GM18507 (cell line): ENCODE measurements at regions not wholly inside any gene's neighbourhood (a gene's known extent, or its start where the extent isn't known, plus 50 kb on each side); places are given as distances from the start of the nearest gene placed in this dataset.

ENCODE experiments used
- DNase-seq: peaks from one replicate; pipeline ENCODE4 v3.0.0; 2011; ENCODE audit warnings: low read depth; ENCODE audit not compliant: insufficient read length; ENCODE audit errors: extremely low spot score
- FAIRE-seq: peaks from 2 replicates; lab custom pipeline; 2011; peaks lifted over from hg19 to GRCh38; lab: Jason Lieb, UNC

DNA sequence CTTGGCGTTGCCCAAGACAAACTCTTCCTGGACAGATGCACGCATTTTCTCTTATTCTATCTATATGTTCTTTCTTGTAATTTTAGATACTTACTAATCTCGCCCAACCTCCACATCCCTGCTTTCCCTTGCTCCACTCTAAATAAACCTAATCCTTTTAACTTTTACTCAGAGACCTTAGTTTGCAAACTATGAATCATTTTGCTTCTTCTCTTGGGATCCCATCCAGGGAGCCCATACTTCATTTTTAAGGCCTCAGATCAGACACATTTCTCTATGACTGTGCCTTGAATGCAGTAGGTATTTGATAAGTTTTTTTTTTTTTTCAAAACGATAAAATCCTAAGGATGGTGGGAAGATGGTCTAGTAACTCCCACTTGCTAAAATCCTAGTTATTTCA lies 353.8 kb upstream of the HAND2 start:
- no peak for FAIRE-seq

DNA sequence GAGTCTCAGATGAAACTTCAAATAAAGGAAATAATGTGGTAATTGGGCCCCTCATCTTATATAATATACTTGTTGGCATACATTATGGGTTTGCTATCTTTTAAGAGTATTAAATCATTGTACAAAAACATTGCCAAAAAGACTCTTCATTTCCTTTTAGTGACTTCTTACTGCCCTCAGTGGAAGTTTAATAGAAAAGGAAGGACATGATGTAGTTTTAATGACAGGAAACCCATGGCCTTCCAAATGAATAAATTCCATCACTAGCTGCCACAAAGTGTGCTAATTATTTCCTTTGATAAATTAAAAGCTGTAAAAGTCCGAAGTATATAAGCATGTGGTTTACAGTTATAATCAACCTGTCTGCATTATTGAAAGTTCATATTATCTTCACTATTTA lies 350.9 kb upstream of the HAND2 start:
- DNase-seq (no peak), FAIRE-seq (no peak)

More for the DNA sequence above, 353.8 kb upstream of the HAND2 start:
- no peak for DNase-seq

DNA sequence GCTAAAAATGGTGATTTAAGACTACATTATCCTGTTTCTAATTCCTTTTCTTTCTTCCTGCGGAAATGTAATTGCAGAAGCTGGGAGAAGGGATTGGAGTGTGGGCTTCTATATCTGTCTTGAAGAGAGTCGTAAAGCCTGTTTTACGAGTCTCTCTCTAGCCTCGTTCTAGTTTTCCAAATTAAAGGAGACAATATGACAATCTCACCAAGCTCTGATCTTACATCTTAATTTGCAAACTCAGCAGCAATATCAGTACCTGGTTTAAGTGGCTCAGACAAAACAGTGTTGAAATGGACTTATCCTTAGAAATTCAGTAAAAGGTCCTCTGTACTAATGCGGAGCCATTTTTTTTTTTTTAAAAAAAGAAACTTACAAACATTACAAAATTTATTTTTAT lies 349.5 kb upstream of the HAND2 start:
- DNase-seq (no peak), FAIRE-seq (no peak)

DNA sequence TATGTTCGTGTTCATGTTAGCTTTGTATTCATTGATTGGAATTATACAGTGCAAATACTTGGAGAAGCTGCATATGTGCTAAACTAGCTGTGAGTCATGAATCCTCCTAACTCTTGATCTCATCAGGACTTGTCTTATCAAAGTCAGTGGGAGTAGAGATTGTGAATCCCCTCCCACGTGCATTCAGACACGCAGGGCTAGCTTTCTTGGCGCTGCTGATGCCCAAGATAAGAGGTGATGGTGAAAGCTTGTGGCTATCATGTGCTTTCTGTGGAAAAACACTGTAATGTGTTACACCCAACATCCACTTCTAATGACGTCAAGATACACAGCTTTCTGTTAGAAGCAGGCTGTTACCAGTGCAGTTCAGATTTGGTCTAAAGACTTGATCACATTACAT lies 348.7 kb upstream of the HAND2 start:
- no peak for DNase-seq
- FAIRE-seq: no peak

GRCh38 chr4:173871643-173872042 lies 341.6 kb upstream of the HAND2 start:
- no peak for DNase-seq

GRCh38 chr4:173866322-173867026 lies 336.4 kb upstream of the HAND2 start:
- FAIRE-seq (no peak), DNase-seq (no peak)

More at GRCh38 chr4:173871643-173872042, 341.6 kb upstream of the HAND2 start:
- FAIRE-seq: no peak

DNA sequence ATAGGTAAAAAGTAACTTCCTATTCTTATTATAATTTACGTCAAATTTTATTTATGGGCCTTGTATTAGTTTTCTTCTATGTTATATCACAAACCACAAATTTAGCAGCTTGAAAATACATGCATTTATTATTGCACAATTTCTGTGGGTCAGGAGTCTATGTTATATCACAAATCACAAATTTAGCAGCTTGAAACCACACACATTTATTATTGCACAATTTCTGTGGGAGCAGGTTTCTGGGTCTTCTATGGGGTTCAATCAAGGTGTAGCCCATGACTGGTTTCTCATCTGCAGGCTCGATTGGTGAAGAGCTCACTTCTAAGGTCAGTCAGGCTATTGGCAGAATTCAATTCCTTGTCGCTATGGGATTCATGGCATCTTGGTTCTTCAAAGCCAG lies 332.7 kb upstream of the HAND2 start:
- no peak for FAIRE-seq
- DNase-seq: no peak

GRCh38 chr4:173860094-173860493 lies 330.1 kb upstream of the HAND2 start:
- FAIRE-seq (no peak), DNase-seq (no peak)

DNA sequence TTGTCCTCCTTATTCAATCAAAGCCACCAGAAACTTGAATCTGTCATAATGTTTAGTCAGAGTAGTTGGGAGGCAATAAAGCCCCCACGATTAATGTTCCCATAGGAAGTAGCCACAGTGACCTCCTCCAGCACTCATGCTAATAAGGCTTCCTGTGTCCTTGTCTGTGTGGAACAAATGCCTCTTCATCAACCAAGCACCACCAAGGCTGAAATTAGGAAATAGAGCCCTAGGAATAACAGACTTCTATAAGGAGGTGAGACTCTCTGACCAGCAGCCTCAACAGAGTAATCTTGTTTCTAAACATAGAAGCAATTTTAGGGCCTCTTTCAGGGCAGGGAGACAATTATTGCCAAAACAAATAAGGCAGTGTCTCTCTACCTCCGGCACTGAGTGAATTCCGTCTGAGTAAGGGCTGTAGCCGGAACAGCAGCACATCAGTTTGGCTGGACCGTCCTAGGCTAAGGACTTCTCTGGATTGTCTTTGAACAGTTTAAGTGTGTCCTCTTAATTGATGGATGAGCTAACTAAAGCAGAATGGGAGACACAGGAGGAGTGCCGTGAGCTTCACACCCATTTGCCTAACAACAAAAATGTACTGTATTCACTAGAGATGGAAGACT lies 329.2 kb upstream of the HAND2 start:
- FAIRE-seq (no peak), DNase-seq (no peak)

DNA sequence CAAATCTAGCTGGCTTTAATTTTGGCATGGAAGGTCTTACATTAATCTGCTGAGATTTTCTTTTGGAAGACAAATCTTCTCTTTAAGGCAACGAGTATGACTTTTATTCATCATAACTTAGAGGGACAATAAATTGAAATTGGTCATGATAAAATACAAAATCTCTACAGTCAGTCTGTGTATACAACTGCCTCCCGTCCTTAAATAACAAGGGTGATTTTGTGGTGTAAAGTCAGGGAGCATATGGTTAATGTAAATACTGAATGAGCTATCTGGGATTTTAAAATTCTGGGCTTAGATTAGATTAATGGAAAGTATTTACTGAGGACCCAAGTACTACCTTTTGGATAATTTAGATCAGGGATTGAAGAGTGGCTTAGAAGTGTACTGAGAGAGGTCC lies 328.4 kb upstream of the HAND2 start:
- FAIRE-seq (no peak), DNase-seq (no peak)

DNA sequence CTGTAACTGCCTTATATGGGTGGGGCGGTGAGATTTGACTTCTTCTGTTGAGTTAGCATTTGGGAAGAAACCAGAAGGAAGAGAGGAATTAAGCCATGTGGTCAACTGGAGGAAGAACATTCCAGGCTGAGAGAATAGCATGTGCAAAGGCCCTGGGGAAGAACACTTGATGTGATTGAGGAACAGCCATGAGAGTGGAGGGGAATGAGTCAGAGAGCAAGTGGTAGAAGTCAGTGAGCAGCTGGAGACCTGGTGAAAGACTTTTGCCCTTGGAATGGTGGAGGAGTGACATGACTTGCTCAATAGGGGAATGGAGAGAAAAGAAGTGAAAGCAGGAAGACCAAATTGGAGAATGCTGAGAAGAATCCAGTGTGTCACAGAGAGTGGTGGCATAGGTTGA lies 327.8 kb upstream of the HAND2 start:
- DNase-seq (no peak), FAIRE-seq (no peak)

- FAIRE-seq: no peak
- no peak for DNase-seq
Measured at GRCh38 chr4:173855015-173855414, 325.0 kb upstream of the HAND2 start.

DNA sequence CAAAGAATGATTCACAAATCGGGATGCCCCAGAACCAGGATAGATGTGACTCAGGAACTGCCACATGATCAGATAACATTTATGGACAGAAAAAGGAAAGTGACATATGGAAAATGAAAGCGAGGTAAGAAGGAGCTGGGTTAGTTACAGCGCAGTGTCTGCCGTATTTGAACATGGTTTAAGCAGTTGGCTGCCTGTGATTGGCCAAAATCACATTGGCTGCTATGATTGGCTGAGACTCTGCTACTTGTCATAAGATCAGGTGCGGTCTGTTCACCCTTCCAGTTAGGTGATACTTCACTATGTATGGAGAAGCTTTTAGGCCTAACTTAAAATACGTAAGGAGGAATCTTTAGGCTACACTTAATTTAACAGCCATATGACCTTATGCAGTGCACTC lies 322.7 kb upstream of the HAND2 start:
- DNase-seq (no peak), FAIRE-seq (no peak)

GRCh38 chr4:173845580-173845979 lies 315.6 kb upstream of the HAND2 start:
- no peak for FAIRE-seq
- no peak for DNase-seq

DNA sequence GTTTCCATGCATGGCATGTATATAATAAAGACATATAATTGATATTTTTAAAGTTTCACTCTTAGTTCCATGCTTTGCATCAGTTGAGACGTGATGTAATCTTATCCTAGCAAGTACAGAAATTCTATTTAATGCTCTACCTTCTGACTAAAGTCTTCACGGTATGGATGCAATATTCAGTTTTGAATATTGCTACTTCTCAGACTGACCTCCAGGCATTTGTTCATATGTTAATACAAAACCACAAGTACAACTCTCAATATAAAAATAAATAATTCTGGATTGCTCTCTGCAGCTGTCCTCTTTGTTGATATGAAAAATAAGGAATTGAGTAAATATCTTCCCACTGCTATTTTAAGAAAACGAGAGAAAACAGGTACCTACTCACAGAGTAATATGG lies 309.8 kb upstream of the HAND2 start:
- DNase-seq: no peak
- FAIRE-seq: no peak

GRCh38 chr4:173837517-173837916 lies 307.5 kb upstream of the HAND2 start:
- no peak for FAIRE-seq
- no peak for DNase-seq

DNA sequence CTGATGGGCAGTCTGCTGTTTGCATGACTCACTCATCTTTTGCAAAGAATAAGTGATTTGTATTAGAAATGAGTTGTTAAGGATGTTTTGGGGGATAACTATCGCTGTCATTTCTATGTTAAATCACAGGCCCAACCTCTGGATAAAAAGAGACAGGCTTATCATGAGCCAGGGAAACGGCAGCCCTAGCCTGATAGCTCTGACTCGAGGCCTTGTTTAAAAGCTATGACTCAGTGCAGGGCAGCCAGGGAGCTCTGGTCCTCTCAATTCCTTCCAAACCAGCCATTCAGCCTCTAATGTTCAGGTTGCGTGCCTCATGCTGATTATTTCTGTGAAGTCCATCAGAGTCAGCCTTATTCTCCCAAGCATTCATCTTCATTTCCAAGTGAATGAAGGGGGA lies 305.9 kb upstream of the HAND2 start:
- FAIRE-seq (no peak), DNase-seq (no peak)

- DNase-seq (no peak), FAIRE-seq (no peak)
Measured at GRCh38 chr4:173834151-173834550, 304.1 kb upstream of the HAND2 start.

- DNase-seq (no peak), FAIRE-seq (no peak)
Measured at GRCh38 chr4:173829565-173829964, 299.5 kb upstream of the HAND2 start.

GRCh38 chr4:173827707-173828106 lies 297.7 kb upstream of the HAND2 start:
- no peak for DNase-seq
- FAIRE-seq: no peak

DNA sequence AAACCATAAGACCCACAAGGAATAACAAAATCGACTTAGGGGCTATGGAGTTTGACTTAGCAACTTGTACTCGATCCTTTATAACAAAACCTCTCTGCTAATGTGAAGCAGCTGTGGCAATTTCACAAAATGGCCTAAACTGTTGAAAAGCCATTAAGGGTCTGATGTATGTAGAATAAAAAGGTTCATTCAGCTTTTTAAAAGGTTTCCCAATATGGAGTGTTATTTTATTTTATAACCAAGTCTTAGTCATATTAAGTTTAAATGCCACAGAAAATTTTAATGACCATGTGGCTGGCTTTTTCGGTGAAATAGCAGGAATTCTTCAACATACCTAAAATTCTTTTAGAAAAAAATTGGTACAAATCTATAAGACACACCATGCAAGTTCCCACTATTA lies 291.8 kb upstream of the HAND2 start:
- DNase-seq (no peak), FAIRE-seq (no peak)

DNA sequence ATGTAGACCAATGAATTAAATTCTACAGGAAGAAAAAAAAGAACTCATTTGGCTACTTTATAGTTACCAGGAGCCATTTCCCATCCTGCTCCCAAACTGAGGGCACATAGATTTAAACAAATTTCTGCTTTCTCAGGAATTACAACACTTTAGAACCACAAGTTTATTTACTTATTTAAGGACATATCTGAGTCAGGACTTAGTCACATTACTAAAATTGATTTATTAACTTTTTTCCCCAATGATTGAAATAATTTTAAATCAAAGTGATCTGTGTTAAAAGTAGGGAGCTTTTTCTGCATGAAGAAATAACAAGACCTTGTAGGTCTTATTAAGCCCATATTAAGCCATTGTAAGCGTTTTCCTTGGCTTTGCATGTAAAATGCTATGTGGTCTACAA lies 291.0 kb upstream of the HAND2 start:
- FAIRE-seq (no peak), DNase-seq (no peak)
